ENCODE measurements at regions not wholly inside any gene's neighbourhood (a gene's known extent, or its start where the extent isn't known, plus 50 kb on each side); places are given as distances from the start of the nearest gene placed in this dataset.

DNA sequence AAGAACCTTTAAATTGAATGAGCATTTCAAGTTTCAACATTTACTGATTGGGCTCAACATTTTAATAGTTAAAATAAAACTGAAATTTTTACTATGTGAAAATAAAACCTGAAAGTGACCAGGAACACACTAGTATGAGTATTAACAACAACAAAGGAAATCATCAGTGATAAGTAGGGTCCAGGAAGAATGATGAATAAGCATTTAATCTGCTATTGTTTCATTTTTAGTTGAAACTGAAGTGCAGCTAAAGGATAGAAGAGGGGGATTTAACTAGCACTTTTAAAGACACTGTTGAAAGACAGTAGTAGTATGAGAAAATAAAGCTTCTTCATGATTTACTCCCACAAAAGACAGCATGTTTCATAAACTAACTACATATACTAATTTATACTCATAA lies 250.9 kb upstream of the IPO5 start:
- no peak overlapping the region for H3K4me3 ChIP-seq (ENCODE audit: insufficient read depth, low read depth, low read length)
- H3K36me3 ChIP-seq (replicated peaks; ENCODE audit: control insufficient read depth, insufficient read depth, low read length): no peaks in the 10 kb centered on the region
- DNase-seq: no peak
- no peaks in the 10 kb centered on the region for H3K27me3 ChIP-seq (ENCODE audit: control insufficient read depth, insufficient read depth, low read length)

DNA sequence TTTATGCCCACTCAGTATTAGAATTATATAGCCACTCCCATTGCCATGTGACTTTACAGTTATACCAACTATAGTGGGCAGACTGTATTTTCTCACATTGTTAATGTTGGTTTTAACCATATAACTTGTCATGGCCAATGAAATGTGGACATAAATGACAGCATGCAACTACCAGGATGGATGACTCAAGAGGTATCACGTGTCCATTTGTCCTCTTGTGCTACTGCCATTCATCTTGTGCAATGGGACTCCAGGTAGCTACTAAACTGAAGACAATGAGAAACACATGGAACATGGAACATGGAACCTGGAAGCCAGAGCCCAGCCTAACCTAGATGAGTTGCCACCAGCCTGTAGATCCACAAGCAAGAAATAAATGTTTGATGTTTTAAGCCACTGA lies 242.7 kb upstream of the IPO5 start:
- H3K4me3 ChIP-seq (ENCODE audit: insufficient read depth, low read depth, low read length): no peak overlapping the region
- H3K27me3 ChIP-seq (ENCODE audit: control insufficient read depth, insufficient read depth, low read length): no peaks in the 10 kb centered on the region
- no peak for DNase-seq
- no peaks in the 10 kb centered on the region for H3K36me3 ChIP-seq (replicated peaks; ENCODE audit: control insufficient read depth, insufficient read depth, low read length)

DNA sequence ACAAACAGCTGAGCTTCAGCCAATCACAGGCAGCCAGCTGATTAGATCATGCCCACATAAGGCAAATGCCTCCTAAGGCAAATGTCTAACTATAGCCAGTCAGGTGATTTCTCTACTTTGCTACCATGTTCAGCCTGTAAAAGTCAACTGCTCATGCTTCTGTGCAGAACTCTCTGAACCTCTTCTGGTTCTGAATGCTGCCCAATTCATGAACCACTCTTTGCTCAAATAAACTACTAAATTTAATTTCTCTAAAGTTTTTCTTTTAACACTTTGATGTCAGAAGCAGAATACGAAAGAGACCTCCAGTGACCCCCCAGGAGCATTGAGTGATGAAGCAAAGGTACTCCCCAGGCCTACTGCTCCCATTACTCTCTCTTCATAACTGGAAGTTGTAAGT lies 240.7 kb upstream of the IPO5 start:
- Histone ChIP-seq H3K27me3 (ENCODE audit: control insufficient read depth, insufficient read depth, low read length) (no peaks in the 10 kb centered on the region), H3K4me3 (ENCODE audit: insufficient read depth, low read depth, low read length) (no peak overlapping the region), H3K36me3 (replicated peaks; ENCODE audit: control insufficient read depth, insufficient read depth, low read length) (no peaks in the 10 kb centered on the region)
- DNase-seq: no peak

DNA sequence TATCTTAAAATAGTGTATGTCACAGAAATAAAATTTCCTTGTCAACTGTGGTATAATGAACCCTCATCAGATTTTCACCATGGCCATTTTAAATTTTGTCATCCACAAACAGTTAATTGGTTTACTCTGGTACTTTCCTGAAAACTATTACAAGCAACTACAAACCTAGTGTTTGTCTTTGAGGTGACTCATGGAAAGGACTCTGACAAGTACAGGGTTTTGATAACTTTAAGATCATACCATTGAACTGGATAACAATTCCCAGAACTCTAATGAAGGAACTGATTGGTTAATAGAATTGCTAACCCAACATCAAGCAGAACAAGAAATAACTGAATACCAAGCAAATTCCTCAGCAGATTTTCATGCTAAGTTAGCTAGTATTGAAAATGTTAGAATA lies 237.7 kb upstream of the IPO5 start:
- Histone ChIP-seq H3K4me3 (ENCODE audit: insufficient read depth, low read depth, low read length) (no peak overlapping the region), H3K27me3 (ENCODE audit: control insufficient read depth, insufficient read depth, low read length) (no peaks in the 10 kb centered on the region), H3K36me3 (replicated peaks; ENCODE audit: control insufficient read depth, insufficient read depth, low read length) (no peaks in the 10 kb centered on the region)
- DNase-seq: no peak

DNA sequence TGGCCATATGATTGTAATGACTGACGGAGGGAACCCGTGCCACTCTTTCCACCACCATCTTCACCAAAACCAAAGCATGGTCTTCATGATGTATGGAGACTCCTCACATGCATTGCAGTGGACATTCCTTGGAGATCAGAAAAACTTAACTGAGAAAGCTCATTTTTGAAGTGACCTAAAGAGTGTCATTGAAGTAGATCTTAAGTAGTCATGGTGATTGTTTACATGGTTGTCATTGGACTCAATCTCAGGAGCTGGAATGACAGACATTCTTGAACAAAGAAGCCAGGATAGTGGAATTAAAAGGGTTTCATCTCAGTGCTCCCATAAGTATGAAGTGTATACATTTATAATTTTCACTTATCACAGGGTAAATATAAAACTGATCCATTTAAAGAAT lies 236.7 kb upstream of the IPO5 start:
- H3K36me3 ChIP-seq (replicated peaks; ENCODE audit: control insufficient read depth, insufficient read depth, low read length): no peaks in the 10 kb centered on the region
- H3K27me3 ChIP-seq (ENCODE audit: control insufficient read depth, insufficient read depth, low read length): no peaks in the 10 kb centered on the region
- DNase-seq: no peak
- H3K4me3 ChIP-seq (ENCODE audit: insufficient read depth, low read depth, low read length): no peak overlapping the region

DNA sequence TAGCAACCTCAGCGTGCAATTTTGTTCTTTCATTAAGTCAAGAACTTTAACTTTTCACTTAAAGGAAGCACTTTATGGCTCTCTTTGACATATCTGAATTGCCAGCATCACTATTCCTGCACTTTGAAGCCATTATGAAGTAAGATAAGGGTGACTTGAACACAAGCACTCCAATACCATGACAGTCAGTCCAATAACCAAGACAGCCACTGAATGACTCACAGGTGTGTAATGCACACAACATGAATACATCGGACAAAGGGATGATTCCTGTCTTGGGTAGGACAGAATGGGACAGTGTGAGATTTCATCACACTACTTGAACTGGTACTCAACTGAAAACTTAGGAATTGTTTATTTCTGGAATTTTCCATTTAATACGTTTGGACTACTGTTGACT lies 233.7 kb upstream of the IPO5 start:
- DNase-seq: no peak
- H3K36me3 ChIP-seq (replicated peaks; ENCODE audit: control insufficient read depth, insufficient read depth, low read length): no peaks in the 10 kb centered on the region

DNA sequence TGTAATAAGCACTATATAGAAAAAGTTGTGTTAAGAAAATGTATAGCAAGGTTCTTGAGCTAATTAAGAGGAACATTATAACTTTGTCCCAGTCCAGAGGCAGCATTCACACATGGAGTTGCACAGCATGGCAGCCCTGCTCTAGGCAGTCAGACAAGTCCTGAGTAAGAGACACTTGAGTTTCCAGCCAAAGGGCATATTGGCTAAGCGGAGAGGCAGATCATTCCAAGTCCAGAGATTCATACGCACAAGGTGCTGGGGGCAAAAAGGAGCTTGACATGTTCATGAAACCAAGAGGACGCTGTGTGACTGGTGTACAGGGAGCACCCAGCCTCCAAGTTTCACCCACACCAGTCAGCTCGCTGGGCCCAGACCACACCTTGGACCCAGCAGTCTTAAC lies 232.6 kb upstream of the IPO5 start:
- DNase-seq: no peak
- Histone ChIP-seq H3K36me3 (replicated peaks; ENCODE audit: control insufficient read depth, insufficient read depth, low read length) (no peaks in the 10 kb centered on the region), H3K4me3 (ENCODE audit: insufficient read depth, low read depth, low read length) (no peak overlapping the region), H3K27me3 (ENCODE audit: control insufficient read depth, insufficient read depth, low read length) (no peaks in the 10 kb centered on the region)

More for the DNA sequence above, 233.7 kb upstream of the IPO5 start:
- no peaks in the 10 kb centered on the region for H3K27me3 ChIP-seq (ENCODE audit: control insufficient read depth, insufficient read depth, low read length)
- H3K4me3 ChIP-seq (ENCODE audit: insufficient read depth, low read depth, low read length): no peak overlapping the region

DNA sequence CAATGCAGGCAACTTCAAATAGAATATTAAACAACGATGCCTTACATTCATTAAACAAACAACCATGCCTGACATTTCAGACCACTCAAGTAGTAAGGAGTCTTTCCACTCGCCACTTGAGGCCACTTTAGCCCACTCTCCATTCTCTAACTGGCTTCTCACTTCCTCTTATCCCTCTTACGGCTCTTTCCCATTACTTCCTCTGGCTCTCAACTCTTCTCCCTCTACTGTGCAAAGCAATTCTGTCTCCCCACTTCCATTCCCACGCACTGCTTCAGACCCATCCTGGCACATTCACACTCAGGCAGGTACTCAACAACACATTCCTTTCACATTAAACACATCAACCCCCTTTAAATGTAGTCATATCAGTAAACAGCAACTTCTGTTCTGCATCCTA lies 229.8 kb upstream of the IPO5 start:
- DNase-seq: no peak
- Histone ChIP-seq H3K27me3 (ENCODE audit: control insufficient read depth, insufficient read depth, low read length) (no peaks in the 10 kb centered on the region), H3K36me3 (replicated peaks; ENCODE audit: control insufficient read depth, insufficient read depth, low read length) (no peaks in the 10 kb centered on the region), H3K4me3 (ENCODE audit: insufficient read depth, low read depth, low read length) (no peak overlapping the region)

DNA sequence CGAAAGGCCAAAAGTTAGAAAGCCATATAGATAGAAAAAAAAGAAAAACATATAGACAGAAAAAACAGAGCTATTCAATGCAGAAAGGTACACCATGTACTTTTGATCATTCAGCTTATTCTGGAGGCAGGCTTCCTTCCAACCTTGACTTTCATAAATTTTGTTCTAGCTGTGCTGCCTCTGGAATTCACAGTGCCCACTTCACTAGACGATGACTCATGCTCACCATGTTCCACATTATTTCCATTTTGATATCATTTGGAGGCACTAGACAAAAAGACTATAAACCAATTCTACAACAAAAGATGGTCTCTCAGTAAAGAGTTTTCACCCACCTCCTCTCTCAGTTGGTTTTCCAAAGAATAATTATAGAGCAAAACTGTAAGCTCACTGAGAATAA lies 229.0 kb upstream of the IPO5 start:
- Histone ChIP-seq H3K27me3 (ENCODE audit: control insufficient read depth, insufficient read depth, low read length) (no peaks in the 10 kb centered on the region), H3K4me3 (ENCODE audit: insufficient read depth, low read depth, low read length) (no peak overlapping the region), H3K36me3 (replicated peaks; ENCODE audit: control insufficient read depth, insufficient read depth, low read length) (no peaks in the 10 kb centered on the region)
- DNase-seq: no peak

DNA sequence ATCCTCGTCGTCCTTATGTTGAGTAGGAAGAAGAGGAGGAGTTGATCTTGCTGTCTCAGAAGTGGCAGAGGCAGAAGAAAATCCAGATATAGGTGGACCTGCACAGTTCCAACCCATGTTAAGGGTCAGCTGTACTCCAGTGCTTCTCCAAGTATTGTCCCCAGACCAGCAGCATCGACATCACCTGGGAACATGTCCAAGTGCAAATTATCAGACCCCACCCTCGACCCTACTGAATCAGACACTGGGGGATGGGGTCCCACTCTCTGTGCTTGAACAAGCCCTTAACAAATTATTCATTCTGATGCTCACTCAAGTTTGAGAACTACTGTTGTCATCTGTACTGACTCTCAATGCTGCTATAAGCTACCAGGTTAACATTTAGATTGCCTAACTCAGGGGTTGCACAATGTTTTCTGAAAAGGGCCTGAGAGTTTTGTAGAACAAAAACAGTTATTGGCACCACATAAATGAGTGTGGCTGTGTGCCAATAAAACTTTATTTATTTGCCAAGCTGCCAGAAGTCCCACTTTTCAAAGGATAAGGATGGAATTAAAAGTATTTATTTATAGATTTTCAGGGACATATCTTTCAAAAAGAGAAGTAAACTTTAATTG lies 226.7 kb upstream of the IPO5 start:
- Histone ChIP-seq H3K4me3 (ENCODE audit: insufficient read depth, low read depth, low read length) (no peak overlapping the region), H3K36me3 (replicated peaks; ENCODE audit: control insufficient read depth, insufficient read depth, low read length) (no peaks in the 10 kb centered on the region), H3K27me3 (ENCODE audit: control insufficient read depth, insufficient read depth, low read length) (no peaks in the 10 kb centered on the region)
- no peak for DNase-seq

DNA sequence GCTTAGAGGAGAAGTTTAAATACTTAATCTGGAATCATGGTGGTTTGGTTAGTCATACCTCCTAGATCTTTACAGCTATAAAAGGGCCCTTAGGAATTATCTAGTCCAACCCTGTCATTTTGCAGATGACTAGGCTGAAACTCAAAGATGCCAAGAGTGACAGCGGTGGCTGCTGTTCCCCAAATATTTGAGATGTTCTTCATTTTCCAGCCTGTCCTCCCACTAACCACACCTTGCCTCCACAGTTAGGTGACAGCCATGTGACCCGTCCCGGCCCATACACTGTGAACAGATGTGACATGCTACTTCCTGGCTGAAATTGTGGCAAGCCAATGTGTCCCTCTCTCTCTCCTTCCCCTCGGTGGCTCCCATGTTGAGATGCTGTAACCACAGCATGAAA lies 225.5 kb upstream of the IPO5 start:
- Histone ChIP-seq H3K36me3 (replicated peaks; ENCODE audit: control insufficient read depth, insufficient read depth, low read length) (no peaks in the 10 kb centered on the region), H3K27me3 (ENCODE audit: control insufficient read depth, insufficient read depth, low read length) (no peaks in the 10 kb centered on the region), H3K4me3 (ENCODE audit: insufficient read depth, low read depth, low read length) (no peak overlapping the region)
- DNase-seq: no peak

DNA sequence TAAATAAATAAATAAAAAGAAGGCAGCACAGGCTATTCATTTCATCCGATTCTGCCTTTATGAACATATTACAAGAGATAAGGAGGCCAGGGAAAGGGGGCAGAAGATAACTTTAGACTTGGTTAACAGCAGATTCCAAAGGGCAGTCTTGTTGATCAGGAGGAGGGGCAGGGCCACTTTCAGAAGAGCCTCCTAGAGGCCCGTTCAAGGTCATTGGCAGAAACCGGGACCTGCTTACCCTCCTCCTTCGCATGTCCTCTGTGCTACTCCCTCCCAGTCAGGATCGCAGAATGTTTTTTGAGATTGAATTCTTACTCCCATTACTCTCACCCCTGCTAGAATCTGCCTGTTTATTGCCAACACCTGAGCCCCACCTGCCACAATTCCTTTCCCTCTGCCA lies 217.0 kb upstream of the IPO5 start:
- H3K4me3 ChIP-seq (ENCODE audit: insufficient read depth, low read depth, low read length): no peak overlapping the region
- no peaks in the 10 kb centered on the region for H3K27me3 ChIP-seq (ENCODE audit: control insufficient read depth, insufficient read depth, low read length)
- H3K36me3 ChIP-seq (replicated peaks; ENCODE audit: control insufficient read depth, insufficient read depth, low read length): no peaks in the 10 kb centered on the region
- no peak for DNase-seq

DNA sequence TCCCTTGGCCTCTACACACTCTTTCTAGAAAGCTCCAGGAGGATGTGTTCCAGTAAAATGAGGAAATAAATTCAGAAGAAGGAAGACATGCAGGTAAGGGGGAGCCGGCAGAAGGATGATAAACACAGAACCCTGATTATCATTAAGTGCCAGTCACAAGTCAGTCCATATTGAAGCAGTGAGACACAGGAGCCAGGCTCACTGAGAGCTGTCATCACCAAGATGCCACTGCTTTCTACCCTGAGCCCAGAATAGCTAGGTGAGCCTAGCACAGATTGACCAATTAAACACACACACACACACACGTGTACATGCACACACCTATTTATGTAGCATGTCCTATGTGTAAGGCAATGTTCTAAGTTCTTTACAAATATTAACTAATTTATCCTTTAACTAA lies 211.4 kb upstream of the IPO5 start:
- no peaks in the 10 kb centered on the region for H3K36me3 ChIP-seq (replicated peaks; ENCODE audit: control insufficient read depth, insufficient read depth, low read length)
- H3K27me3 ChIP-seq (ENCODE audit: control insufficient read depth, insufficient read depth, low read length): no peaks in the 10 kb centered on the region
- no peak for DNase-seq
- no peak overlapping the region for H3K4me3 ChIP-seq (ENCODE audit: insufficient read depth, low read depth, low read length)

DNA sequence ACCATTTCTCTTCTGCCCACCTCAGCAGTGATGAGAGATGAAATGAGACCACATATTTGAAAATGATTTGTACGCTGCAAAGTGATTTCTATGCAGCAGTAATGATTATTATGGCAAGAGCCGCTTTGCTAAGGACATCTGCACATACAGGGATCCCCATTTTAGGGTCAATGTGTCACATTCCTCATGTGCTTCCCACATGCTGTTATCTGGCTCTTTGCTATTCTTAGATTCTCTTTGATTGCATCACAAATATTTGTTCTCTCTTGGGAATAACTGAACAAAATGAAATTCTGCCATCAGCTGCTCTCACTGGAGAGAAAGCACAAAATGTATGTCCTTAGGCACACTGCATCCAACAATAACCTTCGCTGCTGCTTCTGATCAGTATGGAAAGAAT lies 209.5 kb upstream of the IPO5 start:
- DNase-seq: no peak
- H3K4me3 ChIP-seq (ENCODE audit: insufficient read depth, low read depth, low read length): no peak overlapping the region
- H3K27me3 ChIP-seq (ENCODE audit: control insufficient read depth, insufficient read depth, low read length): no peaks in the 10 kb centered on the region
- H3K36me3 ChIP-seq (replicated peaks; ENCODE audit: control insufficient read depth, insufficient read depth, low read length): no peaks in the 10 kb centered on the region

DNA sequence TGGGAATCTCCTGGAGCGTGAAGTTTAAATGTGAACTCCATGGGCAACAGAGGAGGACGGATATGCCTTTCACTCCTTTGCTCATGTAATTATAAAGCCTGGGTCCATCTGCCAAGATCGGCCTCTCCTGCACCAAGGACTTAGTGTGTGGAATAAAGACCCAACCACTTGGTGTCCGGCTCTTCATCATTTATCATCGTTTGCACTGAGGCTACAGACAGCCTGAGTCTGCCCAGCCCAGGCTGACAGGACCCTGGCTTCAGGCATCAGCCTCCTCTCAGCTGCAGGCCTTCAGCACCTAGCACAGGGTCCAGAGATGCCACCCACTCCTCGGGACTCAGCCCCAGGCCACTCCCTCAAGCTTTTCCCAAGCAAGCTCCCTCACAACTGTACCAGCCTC lies 206.8 kb upstream of the IPO5 start:
- H3K4me3 ChIP-seq (ENCODE audit: insufficient read depth, low read depth, low read length): no peak overlapping the region
- H3K36me3 ChIP-seq (replicated peaks; ENCODE audit: control insufficient read depth, insufficient read depth, low read length): no peaks in the 10 kb centered on the region
- no peak for DNase-seq
- H3K27me3 ChIP-seq (ENCODE audit: control insufficient read depth, insufficient read depth, low read length): no peaks in the 10 kb centered on the region

DNA sequence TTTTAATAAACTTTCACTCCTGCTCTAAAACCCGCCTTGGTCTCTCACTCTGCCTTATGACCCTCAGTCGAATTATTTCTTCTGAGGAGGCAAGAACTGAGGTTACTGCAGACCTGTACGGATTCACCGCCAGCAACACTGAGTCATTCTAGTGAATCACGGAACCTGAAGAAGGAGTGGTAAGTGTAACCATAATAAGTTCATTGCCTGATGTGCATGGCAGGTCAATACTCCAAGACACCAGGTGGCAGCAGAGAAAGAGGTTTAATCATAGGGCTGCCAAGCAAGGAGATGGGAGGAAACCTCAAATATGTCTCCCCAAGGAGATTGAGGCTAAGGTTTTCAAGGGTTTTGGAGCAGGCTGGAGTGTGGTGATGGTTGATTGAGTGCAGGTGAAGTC lies 204.3 kb upstream of the IPO5 start:
- no peaks in the 10 kb centered on the region for H3K36me3 ChIP-seq (replicated peaks; ENCODE audit: control insufficient read depth, insufficient read depth, low read length)
- no peak for DNase-seq
- no peaks in the 10 kb centered on the region for H3K27me3 ChIP-seq (ENCODE audit: control insufficient read depth, insufficient read depth, low read length)
- H3K4me3 ChIP-seq (ENCODE audit: insufficient read depth, low read depth, low read length): no peak overlapping the region

Data from H7 (cell line).